Osteoblast (primary cell): ENCODE measurements at regions not wholly inside any gene's neighbourhood (a gene's known extent, or its start where the extent isn't known, plus 50 kb on each side); places are given as distances from the start of the nearest gene placed in this dataset.

Source experiments
- DNase-seq: peaks from one replicate; pipeline ENCODE4 v3.0.0; 2011; ENCODE audit warnings: low spot score, mixed read lengths; ENCODE audit not compliant: insufficient read length; ENCODE audit errors: missing footprints
- H2AFZ ChIP-seq: 2 replicates; pipeline ENCODE4 v1.6.0; 2011; ENCODE audit warnings: mild to moderate bottlenecking, low read length
- H3K27ac ChIP-seq: 2 replicates; pipeline ENCODE4 v1.5.1; 2011; ENCODE audit warnings: mild to moderate bottlenecking, low read depth, low read length, moderate library complexity
- H3K27me3 ChIP-seq: 2 replicates; pipeline ENCODE4 v1.6.0; 2012; ENCODE audit warnings: mild to moderate bottlenecking, control low read depth, inconsistent platforms, low read length, moderate library complexity; ENCODE audit not compliant: insufficient read depth
- H3K36me3 ChIP-seq: 2 replicates; pipeline ENCODE4 v1.5.1; 2011; ENCODE audit warnings: mild to moderate bottlenecking, low read length, control low read depth, moderate library complexity; ENCODE audit not compliant: insufficient read depth
- H3K4me1 ChIP-seq: 2 replicates; pipeline ENCODE4 v1.5.1; 2011; ENCODE audit warnings: mild to moderate bottlenecking, low read length, control low read depth, moderate library complexity; ENCODE audit not compliant: insufficient read depth
- H3K4me2 ChIP-seq: 2 replicates; pipeline ENCODE4 v1.6.0; 2011; ENCODE audit warnings: mild to moderate bottlenecking, low read length; ENCODE audit not compliant: insufficient read depth
- H3K4me3 ChIP-seq: fragments of 200-600 bp; sonication (generic); 3 replicates; pipeline ENCODE4 v1.5.1; 2012; ENCODE audit warnings: mild to moderate bottlenecking, low read length, inconsistent platforms; ENCODE audit not compliant: insufficient read depth
- H3K79me2 ChIP-seq: 2 replicates; pipeline ENCODE4 v1.6.0; 2012; ENCODE audit warnings: mild to moderate bottlenecking, low read length, control low read depth, inconsistent platforms; ENCODE audit not compliant: insufficient read depth
- H3K9me3 ChIP-seq: 2 replicates; pipeline ENCODE4 v1.5.1; 2011; ENCODE audit warnings: low read depth, low read length, control low read depth
- H4K20me1 ChIP-seq: 2 replicates; pipeline ENCODE4 v1.6.0; 2012; ENCODE audit warnings: mild to moderate bottlenecking, low read length, control low read depth; ENCODE audit not compliant: insufficient read depth
- CTCF ChIP-seq: IDR thresholded peaks from 2 replicates; pipeline ENCODE4 v1.5.1; 2011; ENCODE audit warnings: mild to moderate bottlenecking, low read depth, low read length, moderate library complexity; ENCODE audit errors: extremely low read depth

- H3K27ac ChIP-seq, result no peak overlapping the region
- H3K9me3 ChIP-seq, result no peaks in the 10 kb centered on the region
- DNase-seq, result peak; percentile 85
- H3K4me2 ChIP-seq, result peak overlapping the region; percentile 43
- H3K4me1 ChIP-seq, result peaks cover 12% of the 10 kb centered on the region
- peak overlapping the region; percentile 63 for H2AFZ ChIP-seq
- peaks cover 1% of the 10 kb centered on the region for H3K27me3 ChIP-seq
- no peaks in the 10 kb centered on the region for H3K36me3 ChIP-seq
- no peaks in the 10 kb centered on the region for H4K20me1 ChIP-seq
- peak; percentile 100 for TF ChIP-seq CTCF
- no peaks in the 10 kb centered on the region for H3K79me2 ChIP-seq
- H3K4me3 ChIP-seq, result no peak overlapping the region
Observed at GRCh38 chr13:39942552-39943273, 287.3 kb downstream of the COG6 start.

- H2AFZ ChIP-seq, result no peak overlapping the region
- H3K4me1 ChIP-seq, result peaks cover 12% of the 10 kb centered on the region
- H3K4me3 ChIP-seq, result no peak overlapping the region
- H3K36me3 ChIP-seq, result no peaks in the 10 kb centered on the region
- H3K79me2 ChIP-seq, result no peaks in the 10 kb centered on the region
- no peaks in the 10 kb centered on the region for H3K9me3 ChIP-seq
- peak overlapping the region; percentile 24 for H3K4me2 ChIP-seq
- DNase-seq, result no peak
- H4K20me1 ChIP-seq, result no peaks in the 10 kb centered on the region
- no peak for TF ChIP-seq CTCF
- H3K27ac ChIP-seq, result peak overlapping the region; percentile 36
- H3K27me3 ChIP-seq, result peaks cover 6% of the 10 kb centered on the region
Observed at GRCh38 chr13:39943711-39944110, 288.2 kb downstream of the COG6 start.

GRCh38 chr13:39945226-39945625, 289.8 kb downstream of the COG6 start:
- Histone ChIP-seq H3K27me3 (peaks cover 6% of the 10 kb centered on the region), H4K20me1 (no peaks in the 10 kb centered on the region), H3K4me1 (peaks cover 12% of the 10 kb centered on the region), H3K36me3 (no peaks in the 10 kb centered on the region), H3K4me3 (no peak overlapping the region), H3K9me3 (no peaks in the 10 kb centered on the region), H3K79me2 (no peaks in the 10 kb centered on the region), H2AFZ (no peak overlapping the region), H3K27ac (no peak overlapping the region), H3K4me2 (no peak overlapping the region)
- DNase-seq, result no peak
- no peak for TF ChIP-seq CTCF

- no peak overlapping the region for H2AFZ ChIP-seq
- H4K20me1 ChIP-seq, result no peaks in the 10 kb centered on the region
- no peak overlapping the region for H3K4me3 ChIP-seq
- H3K4me1 ChIP-seq, result peaks cover 12% of the 10 kb centered on the region
- no peaks in the 10 kb centered on the region for H3K79me2 ChIP-seq
- H3K27me3 ChIP-seq, result peaks cover 6% of the 10 kb centered on the region
- no peak overlapping the region for H3K27ac ChIP-seq
- no peak for DNase-seq
- no peak for TF ChIP-seq CTCF
- H3K9me3 ChIP-seq, result no peaks in the 10 kb centered on the region
- H3K4me2 ChIP-seq, result no peak overlapping the region
- no peaks in the 10 kb centered on the region for H3K36me3 ChIP-seq
Observed at GRCh38 chr13:39946769-39947168, 291.3 kb downstream of the COG6 start.
